SU-DHL-6 (cell line): ENCODE measurements at regions not wholly inside any gene's neighbourhood (a gene's known extent, or its start where the extent isn't known, plus 50 kb on each side); places are given as distances from the start of the nearest gene placed in this dataset.

Source experiments
- H2AFZ ChIP-seq: fragments of 200-600 bp; sonication (generic); 2 replicates; pipeline ENCODE4 v1.6.1; 2014; ENCODE audit warnings: low read depth, mild to moderate bottlenecking, moderate library complexity, mixed read lengths, antibody characterized with exemption, low read length; ENCODE audit not compliant: severe bottlenecking
- H3F3A ChIP-seq: fragments of 200-600 bp; shearing (Covaris generic); 2 replicates; pipeline ENCODE4 v1.6.0; 2016; ENCODE audit warnings: antibody characterized with exemption, mild to moderate bottlenecking; ENCODE audit not compliant: insufficient read depth
- H3K27ac ChIP-seq: fragments of 200-600 bp; sonication (generic); 2 replicates; pipeline ENCODE4 v1.5.1; 2016; ENCODE audit warnings: low read depth, mild to moderate bottlenecking, low read length, moderate library complexity, mixed read lengths
- H3K27me3 ChIP-seq: fragments of 200-600 bp; sonication (generic), shearing (Covaris generic); 2 replicates; pipeline ENCODE4 v1.6.0; 2014; ENCODE audit warnings: mild to moderate bottlenecking, low read length
- H3K36me3 ChIP-seq: fragments of 200-600 bp; sonication (generic); 2 replicates; pipeline ENCODE4 v1.6.1; 2014; ENCODE audit warnings: mild to moderate bottlenecking, low read length, mixed read lengths
- H3K4me2 ChIP-seq: fragments of 300-600, 200-600 bp; shearing (Covaris generic), sonication (generic); 2 replicates; pipeline ENCODE4 v1.6.0; 2014; ENCODE audit warnings: low read length, low read depth, mild to moderate bottlenecking; ENCODE audit not compliant: poor library complexity, severe bottlenecking
- H3K4me3 ChIP-seq: fragments of 200-600 bp; sonication (generic); 2 replicates; pipeline ENCODE4 v1.5.1; 2014; ENCODE audit warnings: antibody characterized with exemption, low read length, mild to moderate bottlenecking, mixed read lengths; ENCODE audit not compliant: insufficient read depth, poor library complexity, severe bottlenecking
- H3K79me2 ChIP-seq: fragments of 200-600 bp; sonication (generic); 2 replicates; pipeline ENCODE4 v1.6.1; 2014; ENCODE audit warnings: mild to moderate bottlenecking, low read length, moderate library complexity; ENCODE audit not compliant: insufficient read depth
- H3K9ac ChIP-seq: fragments of 200-600 bp; sonication (generic); 2 replicates; pipeline ENCODE4 v1.7.0; 2014; ENCODE audit warnings: mild to moderate bottlenecking, low read length
- H3K9me2 ChIP-seq: fragments of 200-600 bp; sonication (generic); replicated peaks from 2 replicates; pipeline ENCODE4 v1.6.1; 2014; ENCODE audit warnings: low read length; ENCODE audit not compliant: insufficient read depth
- H3K9me3 ChIP-seq: fragments of 200-600 bp; sonication (generic); 2 replicates; pipeline ENCODE4 v1.6.1; 2014; ENCODE audit warnings: low read length, mixed read lengths; ENCODE audit not compliant: insufficient read depth
- H4K20me1 ChIP-seq: fragments of 200-600 bp; sonication (generic); 2 replicates; pipeline ENCODE4 v1.6.1; 2014; ENCODE audit warnings: low read depth, mild to moderate bottlenecking, antibody characterized with exemption, low read length, moderate library complexity, mixed read lengths
- CTCF ChIP-seq: fragments of 200-600 bp; sonication (generic); IDR thresholded peaks from one replicate; pipeline ENCODE4 v1.5.1; 2017; ENCODE audit warnings: antibody characterized with exemption, mild to moderate bottlenecking, low read length, moderate library complexity; ENCODE audit not compliant: insufficient read depth, poor library complexity, severe bottlenecking
- EZH2phosphoT487 ChIP-seq: fragments of 200-600 bp; sonication (generic), shearing (Covaris generic); conservative IDR thresholded peaks from 2 replicates; pipeline ENCODE4 v1.6.1; 2018; ENCODE audit warnings: mild to moderate bottlenecking, antibody characterized with exemption, low read length, moderate library complexity, mixed read lengths

- Histone ChIP-seq H3K27me3 (no peaks in the 10 kb centered on the region), H4K20me1 (no peaks in the 10 kb centered on the region), H3K4me3 (no peak overlapping the region), H3K4me2 (no peak overlapping the region), H3F3A (no peaks in the 10 kb centered on the region), H3K79me2 (no peaks in the 10 kb centered on the region), H3K9me3 (no peaks in the 10 kb centered on the region), H2AFZ (no peak overlapping the region), H3K36me3 (no peaks in the 10 kb centered on the region), H3K27ac (no peak overlapping the region), H3K9me2 (no peaks in the 10 kb centered on the region; the same call in 1 of the 2 replicates), H3K9ac (no peak overlapping the region)
- TF ChIP-seq CTCF (no peak), EZH2phosphoT487 (no peak)
Measured at GRCh38 chr13:84524586-84524985, 642.3 kb upstream of the SLITRK1 start.

- no peaks in the 10 kb centered on the region for H3K27me3 ChIP-seq
- H3K9me3 ChIP-seq, result no peaks in the 10 kb centered on the region
- H3F3A ChIP-seq, result no peaks in the 10 kb centered on the region
- H4K20me1 ChIP-seq, result no peaks in the 10 kb centered on the region
- H3K9me2 ChIP-seq, result no peaks in the 10 kb centered on the region
- no peak overlapping the region for H3K9ac ChIP-seq
- no peak for TF ChIP-seq CTCF
- no peak for TF ChIP-seq EZH2phosphoT487
- H3K27ac ChIP-seq, result no peak overlapping the region
- H3K4me3 ChIP-seq, result no peak overlapping the region
- H3K79me2 ChIP-seq, result no peaks in the 10 kb centered on the region
- H3K36me3 ChIP-seq, result no peaks in the 10 kb centered on the region
- H2AFZ ChIP-seq, result no peak overlapping the region
- no peak overlapping the region for H3K4me2 ChIP-seq
Measured at GRCh38 chr13:84500016-84500415, 617.7 kb upstream of the SLITRK1 start.

GRCh38 chr13:84497613-84498012 is 615.3 kb upstream of the SLITRK1 start:
- TF ChIP-seq EZH2phosphoT487 (no peak), CTCF (no peak)
- H2AFZ ChIP-seq, result no peak overlapping the region
- H3F3A ChIP-seq, result no peaks in the 10 kb centered on the region
- H3K4me2 ChIP-seq, result no peak overlapping the region
- no peaks in the 10 kb centered on the region for H3K27me3 ChIP-seq
- H3K79me2 ChIP-seq, result no peaks in the 10 kb centered on the region
- no peaks in the 10 kb centered on the region for H3K9me2 ChIP-seq
- no peak overlapping the region for H3K4me3 ChIP-seq
- no peaks in the 10 kb centered on the region for H3K9me3 ChIP-seq
- no peak overlapping the region for H3K27ac ChIP-seq
- H3K36me3 ChIP-seq, result no peaks in the 10 kb centered on the region
- no peak overlapping the region for H3K9ac ChIP-seq
- H4K20me1 ChIP-seq, result no peaks in the 10 kb centered on the region
